KMS-11 (cell line): ENCODE measurements at regions not wholly inside any gene's neighbourhood (a gene's known extent, or its start where the extent isn't known, plus 50 kb on each side); places are given as distances from the start of the nearest gene placed in this dataset.

ENCODE experiments used
- H2AFZ ChIP-seq: fragments of 200-600 bp; sonication (generic); 2 replicates; pipeline ENCODE4 v1.6.1; 2016; ENCODE audit warnings: antibody characterized with exemption, mixed run types, low read depth
- H3K27ac ChIP-seq: fragments of 200-600 bp; sonication (generic); 2 replicates; pipeline ENCODE4 v1.6.1; 2016; ENCODE audit warnings: mild to moderate bottlenecking, mixed run types
- H3K27me3 ChIP-seq: fragments of 200-600 bp; sonication (generic); 2 replicates; pipeline ENCODE4 v1.6.1; 2017; ENCODE audit warnings: mild to moderate bottlenecking, low read depth, mixed run types, moderate library complexity; ENCODE audit not compliant: insufficient read depth
- H3K36me3 ChIP-seq: fragments of 200-600 bp; sonication (generic); 2 replicates; pipeline ENCODE4 v1.6.1; 2017; ENCODE audit warnings: mild to moderate bottlenecking, mixed run types; ENCODE audit not compliant: insufficient read depth
- H3K4me1 ChIP-seq: fragments of 200-600 bp; sonication (generic); 2 replicates; pipeline ENCODE4 v1.6.1; 2016; ENCODE audit warnings: mild to moderate bottlenecking, low read depth, mixed run types; ENCODE audit not compliant: poor library complexity, severe bottlenecking
- H3K4me2 ChIP-seq: fragments of 200-600 bp; sonication (generic); 2 replicates; pipeline ENCODE4 v1.7.0; 2016; ENCODE audit warnings: mild to moderate bottlenecking, mixed run types
- H3K4me3 ChIP-seq: fragments of 200-600 bp; sonication (generic); IDR thresholded peaks from 2 replicates; pipeline ENCODE4 v1.6.1; 2017; ENCODE audit warnings: low read depth, low read length, mixed read lengths; ENCODE audit not compliant: insufficient read depth
- H3K79me2 ChIP-seq: fragments of 200-600 bp; sonication (generic); 2 replicates; pipeline ENCODE4 v1.6.1; 2016; ENCODE audit warnings: low read depth, mixed run types; ENCODE audit not compliant: insufficient read depth
- H3K9ac ChIP-seq: fragments of 200-600 bp; sonication (generic); 2 replicates; pipeline ENCODE4 v1.6.1; 2016; ENCODE audit warnings: mild to moderate bottlenecking, mixed run types
- H4K20me1 ChIP-seq: fragments of 200-600 bp; sonication (generic); 2 replicates; pipeline ENCODE4 v1.6.1; 2016; ENCODE audit warnings: mild to moderate bottlenecking, mixed run types; ENCODE audit not compliant: insufficient read depth
- TF ChIP-seq, protein P1 (sequence below): fragments of 200-600 bp; sonication (generic); conservative IDR thresholded peaks from 2 replicates; pipeline ENCODE4 v1.6.1; 2017; ENCODE audit warnings: low read depth, mild to moderate bottlenecking, antibody characterized with exemption, low read length, moderate library complexity, mixed read lengths

GRCh38 chr4:34824515-34824914, 1419.8 kb downstream of the ARAP2 start:
- Histone ChIP-seq H4K20me1 (no peaks in the 10 kb centered on the region), H2AFZ (no peak overlapping the region), H3K4me3 (no peak overlapping the region), H3K36me3 (no peaks in the 10 kb centered on the region), H3K9ac (no peak overlapping the region), H3K27ac (no peak overlapping the region), H3K4me1 (no peaks in the 10 kb centered on the region), H3K27me3 (no peaks in the 10 kb centered on the region), H3K79me2 (no peaks in the 10 kb centered on the region), H3K4me2 (no peak overlapping the region)
- TF ChIP-seq, protein P1, sequence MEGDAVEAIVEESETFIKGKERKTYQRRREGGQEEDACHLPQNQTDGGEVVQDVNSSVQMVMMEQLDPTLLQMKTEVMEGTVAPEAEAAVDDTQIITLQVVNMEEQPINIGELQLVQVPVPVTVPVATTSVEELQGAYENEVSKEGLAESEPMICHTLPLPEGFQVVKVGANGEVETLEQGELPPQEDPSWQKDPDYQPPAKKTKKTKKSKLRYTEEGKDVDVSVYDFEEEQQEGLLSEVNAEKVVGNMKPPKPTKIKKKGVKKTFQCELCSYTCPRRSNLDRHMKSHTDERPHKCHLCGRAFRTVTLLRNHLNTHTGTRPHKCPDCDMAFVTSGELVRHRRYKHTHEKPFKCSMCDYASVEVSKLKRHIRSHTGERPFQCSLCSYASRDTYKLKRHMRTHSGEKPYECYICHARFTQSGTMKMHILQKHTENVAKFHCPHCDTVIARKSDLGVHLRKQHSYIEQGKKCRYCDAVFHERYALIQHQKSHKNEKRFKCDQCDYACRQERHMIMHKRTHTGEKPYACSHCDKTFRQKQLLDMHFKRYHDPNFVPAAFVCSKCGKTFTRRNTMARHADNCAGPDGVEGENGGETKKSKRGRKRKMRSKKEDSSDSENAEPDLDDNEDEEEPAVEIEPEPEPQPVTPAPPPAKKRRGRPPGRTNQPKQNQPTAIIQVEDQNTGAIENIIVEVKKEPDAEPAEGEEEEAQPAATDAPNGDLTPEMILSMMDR: no peak

GRCh38 chr4:34826660-34827059, 1417.7 kb downstream of the ARAP2 start:
- no peaks in the 10 kb centered on the region for H3K27me3 ChIP-seq
- no peaks in the 10 kb centered on the region for H3K4me1 ChIP-seq

DNA sequence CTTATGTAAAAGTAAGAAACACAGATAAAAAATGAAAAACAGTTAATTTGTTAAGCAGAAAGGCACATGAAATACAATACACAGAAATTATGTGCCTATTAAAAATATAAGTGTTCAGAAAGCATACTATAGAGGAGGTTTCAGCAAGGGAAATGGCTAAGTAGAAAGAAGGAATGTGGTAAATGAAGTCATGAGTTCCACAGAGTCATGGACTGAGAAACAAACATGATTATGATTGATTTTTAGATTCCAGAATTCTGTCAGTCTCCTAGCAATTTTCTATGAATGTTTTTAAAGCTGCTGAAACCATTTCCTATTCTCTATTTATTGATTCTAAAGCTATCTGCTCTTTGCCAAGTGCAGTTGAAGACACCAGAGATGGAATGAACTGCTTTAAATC, 1398.4 kb downstream of the ARAP2 start:
- H4K20me1 ChIP-seq: no peaks in the 10 kb centered on the region
- H3K36me3 ChIP-seq: no peaks in the 10 kb centered on the region
- TF ChIP-seq, protein P1: no peak
- no peak overlapping the region for H3K4me2 ChIP-seq
- no peak overlapping the region for H3K4me3 ChIP-seq
- no peak overlapping the region for H2AFZ ChIP-seq
- H3K27ac ChIP-seq: no peak overlapping the region
- no peaks in the 10 kb centered on the region for H3K4me1 ChIP-seq
- no peaks in the 10 kb centered on the region for H3K27me3 ChIP-seq
- H3K9ac ChIP-seq: no peak overlapping the region
- no peaks in the 10 kb centered on the region for H3K79me2 ChIP-seq

More at GRCh38 chr4:34826660-34827059, 1417.7 kb downstream of the ARAP2 start:
- TF ChIP-seq, protein P1: no peak
- Histone ChIP-seq H4K20me1 (no peaks in the 10 kb centered on the region), H3K4me2 (no peak overlapping the region), H2AFZ (no peak overlapping the region), H3K36me3 (no peaks in the 10 kb centered on the region), H3K79me2 (no peaks in the 10 kb centered on the region), H3K4me3 (no peak overlapping the region), H3K27ac (no peak overlapping the region), H3K9ac (no peak overlapping the region)

DNA sequence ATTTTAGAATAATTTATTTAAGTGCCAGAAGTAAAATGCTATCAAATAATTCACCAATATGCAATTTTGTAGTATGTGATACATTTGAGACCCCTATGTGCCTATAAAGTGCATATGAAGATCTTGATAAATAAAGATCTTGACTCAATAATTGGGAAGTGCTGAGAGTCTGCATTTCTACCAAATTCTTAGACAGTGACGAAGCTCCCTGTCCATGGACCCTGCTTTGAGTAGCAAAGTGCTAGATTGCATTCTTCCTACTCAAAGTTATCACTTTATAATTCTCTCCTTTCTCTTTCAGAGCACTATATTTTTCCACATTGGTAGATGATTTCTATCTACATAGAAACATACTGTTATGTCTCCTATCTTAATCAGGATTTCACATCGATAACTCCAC, 1393.9 kb downstream of the ARAP2 start:
- Histone ChIP-seq H3K4me3 (no peak overlapping the region), H3K4me1 (no peaks in the 10 kb centered on the region), H2AFZ (no peak overlapping the region), H3K27ac (no peak overlapping the region), H4K20me1 (no peaks in the 10 kb centered on the region), H3K4me2 (no peak overlapping the region), H3K36me3 (no peaks in the 10 kb centered on the region), H3K27me3 (no peaks in the 10 kb centered on the region), H3K79me2 (no peaks in the 10 kb centered on the region), H3K9ac (no peak overlapping the region)
- TF ChIP-seq, protein P1: no peak
